Gastroesophageal sphincter (tissue), 3 donors: ENCODE measurements at regions not wholly inside any gene's neighbourhood (a gene's known extent, or its start where the extent isn't known, plus 50 kb on each side); places are given as distances from the start of the nearest gene placed in this dataset.

ENCODE experiments used
- CTCF ChIP-seq, 4 experiments: fragments of 200-600 bp in 2 of 4; fragments of 450-650 bp in 2 of 4; sonication (generic) in 1 of 4; IDR thresholded peaks; one replicate each; pipeline ENCODE4 v1.5.1; 2017 to 2019; ENCODE audit warnings: antibody characterized with exemption in 4 of 4, mild to moderate bottlenecking in 2 of 4, moderate library complexity in 2 of 4
- EP300 ChIP-seq: sonication (generic); formaldehyde crosslinking; IDR thresholded peaks from one replicate; pipeline ENCODE4 v1.6.1; 2017; ENCODE audit warnings: antibody characterized with exemption, mild to moderate bottlenecking
- POLR2AphosphoS5 ChIP-seq: sonication (generic); formaldehyde crosslinking; IDR thresholded peaks from one replicate; pipeline ENCODE4 v1.6.1; 2017; ENCODE audit warnings: antibody characterized with exemption

- TF ChIP-seq EP300 = no peak
- no peak for TF ChIP-seq CTCF (IDR thresholded peaks at IDR 0.05)
- TF ChIP-seq POLR2AphosphoS5 = no peak
Observed at GRCh38 chr1:218600968-218601367, 255.8 kb downstream of the TGFB2 start.
